ENCODE measurements at regions not wholly inside any gene's neighbourhood (a gene's known extent, or its start where the extent isn't known, plus 50 kb on each side); places are given as distances from the start of the nearest gene placed in this dataset.

GRCh38 chr15:96177279-96177678 is 153.2 kb upstream of the NR2F2 start:
- Mint-ChIP-seq H3K4me1 (no peaks in the 10 kb centered on the region), H3K36me3 (ENCODE audit: low read depth) (no peaks in the 10 kb centered on the region), H3K4me3 (no peak overlapping the region), H3K27me3 (peaks cover 7% of the 10 kb centered on the region), H3K9me3 (peaks cover 3% of the 10 kb centered on the region), H3K27ac (no peak overlapping the region)
- DNase-seq: no peak
- no peak for ATAC-seq

- DNase-seq: no peak
Measured at GRCh38 chr15:96180087-96180748, 150.3 kb upstream of the NR2F2 start.

GRCh38 chr15:96181217-96181616 is 149.3 kb upstream of the NR2F2 start:
- Mint-ChIP-seq H3K4me1 (no peaks in the 10 kb centered on the region), H3K27me3 (peaks cover 3% of the 10 kb centered on the region), H3K36me3 (ENCODE audit: low read depth) (no peaks in the 10 kb centered on the region), H3K4me3 (no peak overlapping the region), H3K9me3 (no peaks in the 10 kb centered on the region), H3K27ac (no peak overlapping the region)
- ATAC-seq: no peak
- DNase-seq: no peak

More at GRCh38 chr15:96180087-96180748, 150.3 kb upstream of the NR2F2 start:
- H3K27me3 Mint-ChIP-seq: peaks cover 3% of the 10 kb centered on the region
- no peak overlapping the region for H3K4me3 Mint-ChIP-seq
- H3K27ac Mint-ChIP-seq: no peak overlapping the region
- no peak for ATAC-seq
- H3K36me3 Mint-ChIP-seq (ENCODE audit: low read depth): no peaks in the 10 kb centered on the region
- H3K9me3 Mint-ChIP-seq: no peaks in the 10 kb centered on the region
- H3K4me1 Mint-ChIP-seq: no peaks in the 10 kb centered on the region

- Mint-ChIP-seq H3K9me3 (no peaks in the 10 kb centered on the region), H3K27ac (no peak overlapping the region), H3K4me1 (no peaks in the 10 kb centered on the region), H3K36me3 (ENCODE audit: low read depth) (no peaks in the 10 kb centered on the region), H3K27me3 (peaks cover 3% of the 10 kb centered on the region), H3K4me3 (no peak overlapping the region)
- DNase-seq: no peak
- ATAC-seq: no peak
Measured at GRCh38 chr15:96181873-96182301, 148.6 kb upstream of the NR2F2 start.

- Mint-ChIP-seq H3K4me3 (no peak overlapping the region), H3K27me3 (peaks cover 3% of the 10 kb centered on the region), H3K36me3 (ENCODE audit: low read depth) (no peaks in the 10 kb centered on the region), H3K9me3 (no peaks in the 10 kb centered on the region), H3K27ac (no peak overlapping the region), H3K4me1 (no peaks in the 10 kb centered on the region)
- DNase-seq (no peak), ATAC-seq (no peak)
Measured at GRCh38 chr15:96182736-96183513, 147.6 kb upstream of the NR2F2 start.

GRCh38 chr15:96183514-96183850 is 147.0 kb upstream of the NR2F2 start:
- DNase-seq (no peak), ATAC-seq (no peak)
- peaks cover 3% of the 10 kb centered on the region for H3K27me3 Mint-ChIP-seq
- no peaks in the 10 kb centered on the region for H3K9me3 Mint-ChIP-seq
- no peaks in the 10 kb centered on the region for H3K4me1 Mint-ChIP-seq
- no peak overlapping the region for H3K4me3 Mint-ChIP-seq
- no peaks in the 10 kb centered on the region for H3K36me3 Mint-ChIP-seq (ENCODE audit: low read depth)
- H3K27ac Mint-ChIP-seq: no peak overlapping the region

- no peaks in the 10 kb centered on the region for H3K36me3 Mint-ChIP-seq (ENCODE audit: low read depth)
- ATAC-seq (no peak), DNase-seq (no peak)
- H3K4me3 Mint-ChIP-seq: no peak overlapping the region
- H3K27me3 Mint-ChIP-seq: peaks cover 3% of the 10 kb centered on the region
- H3K27ac Mint-ChIP-seq: no peak overlapping the region
- H3K9me3 Mint-ChIP-seq: no peaks in the 10 kb centered on the region
- H3K4me1 Mint-ChIP-seq: no peaks in the 10 kb centered on the region
Measured at GRCh38 chr15:96183867-96184266, 146.6 kb upstream of the NR2F2 start.

- Mint-ChIP-seq H3K4me1 (no peaks in the 10 kb centered on the region), H3K9me3 (no peaks in the 10 kb centered on the region), H3K4me3 (no peak overlapping the region), H3K27ac (no peak overlapping the region), H3K27me3 (peaks cover 3% of the 10 kb centered on the region), H3K36me3 (ENCODE audit: low read depth) (no peaks in the 10 kb centered on the region)
- DNase-seq (no peak), ATAC-seq (no peak)
Measured at GRCh38 chr15:96184297-96184696, 146.2 kb upstream of the NR2F2 start.

GRCh38 chr15:96186105-96186504 is 144.4 kb upstream of the NR2F2 start:
- Mint-ChIP-seq H3K4me1 (no peaks in the 10 kb centered on the region), H3K9me3 (no peaks in the 10 kb centered on the region), H3K4me3 (no peak overlapping the region), H3K27ac (no peak overlapping the region), H3K36me3 (ENCODE audit: low read depth) (no peaks in the 10 kb centered on the region), H3K27me3 (peaks cover 5% of the 10 kb centered on the region)
- ATAC-seq (no peak), DNase-seq (no peak)

GRCh38 chr15:96187341-96188305 is 142.9 kb upstream of the NR2F2 start:
- DNase-seq: no peak
- H3K36me3 Mint-ChIP-seq (ENCODE audit: low read depth): no peaks in the 10 kb centered on the region
- no peaks in the 10 kb centered on the region for H3K9me3 Mint-ChIP-seq
- H3K4me1 Mint-ChIP-seq: no peaks in the 10 kb centered on the region
- no peak overlapping the region for H3K27ac Mint-ChIP-seq
- peaks cover 2% of the 10 kb centered on the region for H3K27me3 Mint-ChIP-seq
- ATAC-seq: no peak
- H3K4me3 Mint-ChIP-seq: no peak overlapping the region

GRCh38 chr15:96197721-96198120 is 132.8 kb upstream of the NR2F2 start:
- ATAC-seq: no peak
- no peak overlapping the region for H3K4me3 Mint-ChIP-seq
- H3K9me3 Mint-ChIP-seq: peaks cover 10% of the 10 kb centered on the region
- H3K27me3 Mint-ChIP-seq: peaks cover 11% of the 10 kb centered on the region
- no peaks in the 10 kb centered on the region for H3K36me3 Mint-ChIP-seq (ENCODE audit: low read depth)
- H3K27ac Mint-ChIP-seq: no peak overlapping the region
- DNase-seq: no peak
- no peaks in the 10 kb centered on the region for H3K4me1 Mint-ChIP-seq

- Mint-ChIP-seq H3K4me3 (no peak overlapping the region), H3K27ac (no peak overlapping the region), H3K27me3 (peaks cover 11% of the 10 kb centered on the region), H3K4me1 (no peaks in the 10 kb centered on the region), H3K36me3 (ENCODE audit: low read depth) (no peaks in the 10 kb centered on the region), H3K9me3 (peaks cover 11% of the 10 kb centered on the region)
- ATAC-seq (no peak), DNase-seq (no peak)
Measured at GRCh38 chr15:96199111-96199510, 131.4 kb upstream of the NR2F2 start.

GRCh38 chr15:96200357-96200967 is 130.0 kb upstream of the NR2F2 start:
- DNase-seq (no peak), ATAC-seq (no peak)
- H3K4me1 Mint-ChIP-seq: no peaks in the 10 kb centered on the region

GRCh38 chr15:96201696-96202095 is 128.8 kb upstream of the NR2F2 start:
- H3K27ac Mint-ChIP-seq: no peak overlapping the region
- peaks cover 11% of the 10 kb centered on the region for H3K9me3 Mint-ChIP-seq
- DNase-seq (no peak), ATAC-seq (no peak)
- no peaks in the 10 kb centered on the region for H3K36me3 Mint-ChIP-seq (ENCODE audit: low read depth)
- H3K27me3 Mint-ChIP-seq: peaks cover 6% of the 10 kb centered on the region
- no peak overlapping the region for H3K4me3 Mint-ChIP-seq
- H3K4me1 Mint-ChIP-seq: no peaks in the 10 kb centered on the region

More at GRCh38 chr15:96200357-96200967, 130.0 kb upstream of the NR2F2 start:
- Mint-ChIP-seq H3K4me3 (no peak overlapping the region), H3K27me3 (peaks cover 11% of the 10 kb centered on the region), H3K9me3 (peaks cover 11% of the 10 kb centered on the region), H3K36me3 (ENCODE audit: low read depth) (no peaks in the 10 kb centered on the region), H3K27ac (no peak overlapping the region)

Data from activated naive CD8-positive, alpha-beta T cell treated with anti-CD3 and anti-CD28 coated beads, Interleukin-2, amount 50 U/mL, for 24 hours (primary cell).